ENCODE measurements at regions not wholly inside any gene's neighbourhood (a gene's known extent, or its start where the extent isn't known, plus 50 kb on each side); places are given as distances from the start of the nearest gene placed in this dataset.

- no peaks in the 10 kb centered on the region for H3K4me1 ChIP-seq (ENCODE audit: control insufficient read depth in 1 of 2, low read depth in 2 of 2)
- no peak overlapping the region for H3K4me3 ChIP-seq
- H3K36me3 ChIP-seq = no peaks in the 10 kb centered on the region
- H3K9me3 ChIP-seq = no peaks in the 10 kb centered on the region
- ATAC-seq (ENCODE audit: insufficient number of reproducible peaks, low FRiP score, low read depth) (no peak), DNase-seq (ENCODE audit: low spot score) (no peak)
- no peaks in the 10 kb centered on the region for H3K27me3 ChIP-seq (replicated peaks; ENCODE audit: insufficient read depth)
- no peak for TF ChIP-seq CTCF (IDR thresholded peaks at IDR 0.05)
- no peak overlapping the region for H3K27ac ChIP-seq
Measured at GRCh38 chr16:54591816-54592246, 305.2 kb upstream of the IRX3 start.

GRCh38 chr16:54590836-54591235 is 304.2 kb upstream of the IRX3 start:
- DNase-seq (ENCODE audit: low spot score) (no peak), ATAC-seq (ENCODE audit: insufficient number of reproducible peaks, low FRiP score, low read depth) (no peak)
- no peaks in the 10 kb centered on the region for H3K4me1 ChIP-seq (ENCODE audit: control insufficient read depth in 1 of 2, low read depth in 2 of 2)
- no peaks in the 10 kb centered on the region for H3K36me3 ChIP-seq
- no peaks in the 10 kb centered on the region for H3K27me3 ChIP-seq (replicated peaks; ENCODE audit: insufficient read depth)
- H3K9me3 ChIP-seq = no peaks in the 10 kb centered on the region
- H3K4me3 ChIP-seq = no peak overlapping the region
- H3K27ac ChIP-seq = no peak overlapping the region
- no peak for TF ChIP-seq CTCF (IDR thresholded peaks at IDR 0.05)

GRCh38 chr16:54589326-54589725 is 302.7 kb upstream of the IRX3 start:
- no peak for TF ChIP-seq CTCF (IDR thresholded peaks at IDR 0.05)
- no peak overlapping the region for H3K27ac ChIP-seq

GRCh38 chr16:54588026-54588425 is 301.4 kb upstream of the IRX3 start:
- H3K27me3 ChIP-seq (replicated peaks; ENCODE audit: insufficient read depth) = no peaks in the 10 kb centered on the region
- H3K4me1 ChIP-seq (ENCODE audit: control insufficient read depth in 1 of 2, low read depth in 2 of 2) = no peaks in the 10 kb centered on the region
- no peak overlapping the region for H3K4me3 ChIP-seq
- DNase-seq (ENCODE audit: low spot score) = no peak
- no peaks in the 10 kb centered on the region for H3K36me3 ChIP-seq
- H3K9me3 ChIP-seq = no peaks in the 10 kb centered on the region
- no peak for ATAC-seq (ENCODE audit: insufficient number of reproducible peaks, low FRiP score, low read depth)
- TF ChIP-seq CTCF (IDR thresholded peaks at IDR 0.05) = no peak
- no peak overlapping the region for H3K27ac ChIP-seq

More at GRCh38 chr16:54589326-54589725, 302.7 kb upstream of the IRX3 start:
- Histone ChIP-seq H3K36me3 (no peaks in the 10 kb centered on the region), H3K4me3 (no peak overlapping the region), H3K4me1 (ENCODE audit: control insufficient read depth in 1 of 2, low read depth in 2 of 2) (no peaks in the 10 kb centered on the region), H3K27me3 (replicated peaks; ENCODE audit: insufficient read depth) (no peaks in the 10 kb centered on the region), H3K9me3 (no peaks in the 10 kb centered on the region)
- DNase-seq (ENCODE audit: low spot score) (no peak), ATAC-seq (ENCODE audit: insufficient number of reproducible peaks, low FRiP score, low read depth) (no peak)

- TF ChIP-seq CTCF (IDR thresholded peaks at IDR 0.05) = no peak
- DNase-seq (ENCODE audit: low spot score) (no peak), ATAC-seq (ENCODE audit: insufficient number of reproducible peaks, low FRiP score, low read depth) (no peak)
- Histone ChIP-seq H3K9me3 (no peaks in the 10 kb centered on the region), H3K27ac (no peak overlapping the region), H3K27me3 (replicated peaks; ENCODE audit: insufficient read depth) (no peaks in the 10 kb centered on the region), H3K4me1 (ENCODE audit: control insufficient read depth in 1 of 2, low read depth in 2 of 2) (no peaks in the 10 kb centered on the region), H3K4me3 (no peak overlapping the region), H3K36me3 (no peaks in the 10 kb centered on the region)
Measured at GRCh38 chr16:54587176-54587515, 300.6 kb upstream of the IRX3 start.

Data from thoracic aorta (tissue), 2 donors.